GM18499 (cell line): ENCODE measurements at regions not wholly inside any gene's neighbourhood (a gene's known extent, or its start where the extent isn't known, plus 50 kb on each side); places are given as distances from the start of the nearest gene placed in this dataset.
"Not testable (repeated sequence)": the region's sequence is repeated elsewhere in the genome, so short reads cannot be mapped to it uniquely, and the experiment has no call there.

Experiments used
- ATAC-seq: cut with Tn5 transposase; IDR thresholded peaks from one replicate; pipeline ENCODE4 v1.9.1; 2021; ENCODE audit warnings: moderate number of reproducible peaks; ENCODE audit not compliant: insufficient read depth, unreplicated experiment

GRCh38 chr7:153400735-153401593 is 641.4 kb downstream of the ACTR3B start:
- no peak for ATAC-seq

GRCh38 chr7:153401795-153402720 is 642.5 kb downstream of the ACTR3B start:
- ATAC-seq = no peak

- ATAC-seq = no peak
Measured at GRCh38 chr7:153402721-153403541, 643.4 kb downstream of the ACTR3B start.

GRCh38 chr7:153404124-153404523 is 644.6 kb downstream of the ACTR3B start:
- no peak for ATAC-seq

GRCh38 chr7:153404781-153405279 is 645.3 kb downstream of the ACTR3B start:
- ATAC-seq = no peak

- no peak for ATAC-seq
Measured at GRCh38 chr7:153405704-153406485, 646.3 kb upstream of the DPP6 start.

GRCh38 chr7:153406486-153406872 is 645.7 kb upstream of the DPP6 start:
- ATAC-seq = no peak

GRCh38 chr7:153407291-153408046 is 644.7 kb upstream of the DPP6 start:
- no peak for ATAC-seq

GRCh38 chr7:153408360-153409335 is 643.5 kb upstream of the DPP6 start:
- no peak for ATAC-seq

GRCh38 chr7:153409567-153410342 is 642.4 kb upstream of the DPP6 start:
- ATAC-seq = not testable (repeated sequence)

GRCh38 chr7:153410997-153411642 is 641.1 kb upstream of the DPP6 start:
- not testable (repeated sequence) for ATAC-seq

GRCh38 chr7:153412114-153412823 is 639.9 kb upstream of the DPP6 start:
- not testable (repeated sequence) for ATAC-seq

GRCh38 chr7:153412824-153413198 is 639.4 kb upstream of the DPP6 start:
- ATAC-seq = not testable (repeated sequence)

- no peak for ATAC-seq
Measured at GRCh38 chr7:153413199-153413539, 639.0 kb upstream of the DPP6 start.

GRCh38 chr7:153413540-153414287 is 638.5 kb upstream of the DPP6 start:
- ATAC-seq = no peak
